GM18868 (cell line): ENCODE measurements at regions not wholly inside any gene's neighbourhood (a gene's known extent, or its start where the extent isn't known, plus 50 kb on each side); places are given as distances from the start of the nearest gene placed in this dataset.
"Not testable (repeated sequence)": the region's sequence is repeated elsewhere in the genome, so short reads cannot be mapped to it uniquely, and the experiment has no call there.

Source experiments
- ATAC-seq: cut with Tn5 transposase; IDR thresholded peaks from one replicate; pipeline ENCODE4 v1.9.1; 2021; ENCODE audit warnings: mild to moderate bottlenecking, moderate library complexity; ENCODE audit not compliant: unreplicated experiment

DNA sequence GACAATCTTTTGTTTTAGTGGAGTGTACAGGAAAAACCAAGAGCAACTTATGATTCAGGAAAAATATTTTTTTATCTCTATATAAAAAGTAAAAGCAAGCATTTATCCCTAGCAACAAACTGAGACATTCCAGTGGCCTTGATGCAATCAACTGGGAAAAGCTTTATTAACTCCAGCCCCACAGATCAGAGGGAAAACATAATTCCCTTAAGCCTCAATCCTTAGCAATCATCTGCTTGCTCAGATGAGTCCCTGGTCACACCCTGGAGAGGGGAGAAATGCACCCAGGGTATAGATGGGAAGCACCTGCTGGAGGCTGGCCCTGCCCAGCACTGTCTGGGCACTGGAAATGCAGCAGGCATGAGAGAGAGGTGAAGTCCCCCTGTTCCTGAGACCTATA, 636.6 kb downstream of the TNS3 start:
- ATAC-seq = no peak

DNA sequence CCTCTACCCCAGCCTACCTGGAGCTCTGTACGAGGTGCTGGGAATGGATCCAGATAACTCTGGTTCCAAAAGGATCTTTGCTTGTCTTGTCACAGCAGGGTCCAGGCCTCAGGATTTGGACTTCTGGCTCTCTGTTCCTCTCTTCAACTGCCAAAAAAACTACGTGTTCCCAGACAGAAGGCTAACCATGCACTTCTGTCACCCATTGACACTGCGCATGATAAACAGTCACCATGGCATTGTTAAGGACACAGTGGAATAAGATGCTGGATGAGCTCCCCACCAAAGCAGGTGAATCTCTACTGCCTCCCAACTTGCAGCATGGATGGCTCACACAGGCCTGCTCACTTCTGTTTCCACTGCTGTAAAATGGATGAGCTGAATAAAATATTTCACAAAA, 637.9 kb downstream of the TNS3 start:
- ATAC-seq = no peak

- no peak for ATAC-seq
Observed at GRCh38 chr7:46942574-46942973, 639.3 kb downstream of the TNS3 start.

GRCh38 chr7:46940178-46940577, 641.7 kb downstream of the TNS3 start:
- no peak for ATAC-seq

- no peak for ATAC-seq
Observed at GRCh38 chr7:46939558-46939957, 642.4 kb downstream of the TNS3 start.

- ATAC-seq = no peak
Observed at GRCh38 chr7:46939089-46939488, 642.8 kb downstream of the TNS3 start.

DNA sequence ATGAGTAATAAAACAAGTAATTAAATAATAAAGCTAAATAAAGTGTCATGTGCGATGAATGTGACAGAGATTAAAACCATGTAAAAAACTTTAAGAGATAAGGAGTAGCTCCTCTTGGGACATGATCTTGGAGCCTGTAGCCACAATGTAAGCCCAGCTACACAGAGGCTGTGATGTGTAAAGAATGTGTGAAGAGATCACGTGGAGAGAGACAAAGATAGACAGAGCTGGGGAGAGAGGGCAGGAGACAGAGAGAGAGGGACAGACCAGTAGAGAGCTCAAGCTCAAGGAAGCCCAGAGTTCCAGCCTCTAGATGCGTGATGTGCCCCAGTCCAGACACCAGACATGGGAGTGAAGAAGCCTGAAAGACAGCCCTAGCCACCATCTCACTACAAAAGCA, 644.1 kb downstream of the TNS3 start:
- no peak for ATAC-seq

DNA sequence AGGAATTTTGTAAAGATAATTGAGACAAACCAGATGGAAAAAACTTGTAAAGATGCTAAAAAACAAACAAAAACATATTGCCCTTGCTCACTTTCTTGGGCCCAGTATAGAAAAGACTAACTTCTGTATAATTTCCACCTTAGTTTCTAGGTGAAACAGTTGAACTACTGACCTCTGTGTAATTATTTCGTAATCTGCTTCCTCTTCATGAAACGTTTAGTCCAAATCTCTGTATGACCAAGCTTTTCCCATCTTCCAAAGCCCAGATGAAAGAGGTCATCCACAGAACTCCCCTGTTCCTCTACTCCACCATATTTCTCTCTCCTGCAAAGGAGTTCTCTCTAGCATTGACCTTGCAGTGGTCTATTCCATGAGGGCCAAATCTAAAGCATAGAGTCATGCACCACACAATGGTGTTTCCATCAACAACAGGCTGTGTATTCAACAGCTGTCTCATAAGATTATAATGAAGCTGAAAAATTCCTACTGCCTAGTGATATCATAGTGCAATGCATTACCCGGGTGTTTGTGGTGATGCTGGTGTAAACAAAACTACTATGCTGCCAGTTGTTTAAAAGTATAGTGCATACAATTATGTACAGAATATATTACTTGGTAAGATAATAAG, 647.6 kb downstream of the TNS3 start:
- no peak for ATAC-seq

- no peak for ATAC-seq
Observed at GRCh38 chr7:46933596-46933995, 648.3 kb downstream of the TNS3 start.

DNA sequence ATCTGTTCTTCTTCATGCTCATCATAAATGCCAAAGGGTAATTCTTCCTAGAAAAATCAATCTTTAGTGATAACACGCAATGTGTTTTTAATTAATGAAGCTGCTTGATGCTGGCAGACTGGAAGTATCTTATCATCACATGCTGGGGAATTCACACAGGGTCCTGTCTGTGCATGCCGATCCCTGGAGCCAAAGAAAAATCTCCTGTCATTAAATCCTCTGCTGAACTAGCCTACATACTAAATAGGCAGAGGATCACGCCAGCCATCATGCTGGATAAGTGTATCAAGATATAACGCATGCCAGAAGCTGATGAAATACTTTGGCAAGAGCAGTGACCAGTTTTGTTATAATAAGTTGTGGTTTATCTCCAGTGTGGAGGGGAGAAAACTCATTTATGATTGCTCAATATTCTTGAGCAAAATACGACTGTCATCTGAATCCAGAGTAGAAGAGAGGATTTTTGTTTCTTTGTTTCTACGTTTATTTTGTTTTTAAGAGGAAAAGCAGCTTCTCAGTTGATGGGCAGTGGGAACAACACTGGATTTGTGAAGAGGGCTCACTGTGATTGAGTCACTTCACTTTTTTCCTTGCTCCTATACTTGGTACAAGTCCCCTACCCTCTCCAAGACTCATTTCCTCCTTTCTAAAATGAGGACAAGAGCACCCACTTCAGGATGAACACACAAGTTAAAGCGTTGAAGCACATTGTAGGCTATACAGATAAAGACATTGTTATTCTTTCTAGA, 649.1 kb downstream of the TNS3 start:
- no peak for ATAC-seq

GRCh38 chr7:46932306-46932675, 649.6 kb downstream of the TNS3 start:
- ATAC-seq = no peak

GRCh38 chr7:46930366-46930765, 651.5 kb downstream of the TNS3 start:
- no peak for ATAC-seq

DNA sequence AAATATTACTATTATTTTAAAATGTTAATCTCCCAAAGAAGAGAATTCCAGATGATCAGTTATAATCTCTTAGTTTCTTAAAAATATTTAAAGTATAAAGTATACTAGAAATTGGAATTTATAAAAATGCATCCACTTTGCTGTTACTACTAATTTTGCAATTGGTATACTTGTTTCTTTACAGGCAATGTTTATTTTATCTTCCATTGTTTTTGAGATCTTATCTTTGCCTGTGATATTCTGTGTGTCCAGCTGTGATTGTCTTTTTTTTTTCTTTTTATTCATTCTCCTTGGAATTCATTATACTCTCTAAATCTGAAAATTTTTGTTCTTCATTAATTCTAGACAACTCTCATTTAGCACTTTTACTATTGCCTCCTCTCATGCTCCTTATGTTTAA, 652.6 kb downstream of the TNS3 start:
- ATAC-seq = no peak

DNA sequence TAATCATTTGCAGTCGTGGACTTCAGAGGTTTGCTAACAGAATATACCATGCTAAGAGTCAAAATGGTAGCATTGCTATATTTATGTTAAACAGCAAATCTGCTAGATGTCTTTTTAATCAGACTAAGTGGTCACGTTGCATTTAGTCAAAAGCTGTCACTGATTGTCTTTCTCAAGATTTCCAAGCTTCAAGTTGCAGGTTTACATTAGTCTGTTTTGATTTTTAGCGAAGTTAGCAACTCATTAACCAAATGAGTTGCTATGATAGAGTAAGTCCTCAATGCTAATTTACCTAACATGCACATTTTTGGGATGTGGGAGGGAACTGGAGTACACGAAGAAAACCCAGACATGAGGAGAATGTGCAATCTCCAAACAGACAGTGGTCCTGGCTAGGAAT, 653.2 kb downstream of the TNS3 start:
- ATAC-seq = no peak

DNA sequence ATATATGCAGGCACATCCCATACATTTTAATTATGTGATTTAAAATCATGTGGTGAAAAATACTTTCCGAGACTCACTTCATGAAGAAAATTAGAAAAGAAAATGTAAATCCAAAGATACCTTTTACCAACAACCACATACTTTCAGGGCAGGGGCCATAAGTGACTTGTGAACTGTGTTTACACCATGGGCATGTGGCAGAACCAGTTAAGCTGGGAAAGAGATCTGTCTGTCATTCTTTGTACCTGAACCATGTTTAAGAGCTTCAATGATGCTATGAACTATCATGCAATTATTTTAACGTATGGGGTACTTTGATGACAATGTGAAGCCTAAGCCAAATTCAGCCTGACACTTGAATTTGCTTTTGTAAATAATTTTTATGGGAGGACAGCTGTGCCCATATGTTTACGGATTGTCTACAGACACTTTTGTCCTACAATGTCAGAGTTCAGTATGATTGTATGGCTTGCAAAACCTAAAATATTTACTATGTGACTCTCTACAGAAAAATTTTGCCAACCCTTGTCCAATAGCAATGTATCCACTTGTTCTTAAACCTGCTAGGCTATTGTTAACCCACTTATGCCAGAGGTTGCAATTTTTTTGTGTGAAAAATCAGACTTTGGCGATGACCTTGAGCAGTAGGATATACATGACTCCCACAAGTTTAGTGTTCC, 654.6 kb downstream of the TNS3 start:
- no peak for ATAC-seq

DNA sequence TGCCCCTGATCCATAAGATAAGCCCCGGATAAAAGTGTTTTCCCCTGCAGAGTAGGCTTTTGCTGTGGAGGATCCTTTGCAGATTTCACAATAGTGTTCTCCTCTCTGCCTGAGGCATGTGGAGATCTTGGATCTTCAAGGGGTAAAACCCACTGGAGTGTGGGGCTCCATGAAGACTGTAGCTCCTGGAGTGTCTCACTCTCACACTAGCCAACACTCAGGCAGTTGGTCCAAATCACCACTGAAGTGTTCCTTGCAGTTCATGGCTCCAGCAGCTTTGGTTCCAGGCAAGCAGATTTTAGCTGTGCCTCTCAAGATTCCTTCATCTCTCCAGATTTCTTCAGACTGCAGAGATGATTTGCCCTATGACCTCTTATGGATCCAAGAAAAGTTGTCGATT, 665.3 kb downstream of the TNS3 start:
- ATAC-seq = no peak

DNA sequence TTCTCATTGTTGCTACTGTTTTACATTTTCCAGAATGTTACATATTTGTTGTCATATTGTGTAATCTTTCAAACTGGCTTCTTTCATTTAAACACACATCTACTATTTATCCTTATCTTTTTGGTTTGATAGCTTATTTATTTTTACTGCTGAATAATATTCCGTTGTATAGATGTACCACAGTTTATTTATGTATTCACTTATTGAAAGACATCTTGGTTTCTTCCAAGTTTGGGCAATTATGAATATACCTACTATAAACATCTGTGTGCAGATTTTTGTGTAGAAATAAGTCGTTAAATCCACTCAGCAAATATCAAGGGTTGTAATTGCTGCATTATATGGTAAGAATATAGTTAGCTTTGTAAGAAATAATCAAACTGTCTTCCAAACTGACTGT, 669.2 kb downstream of the TNS3 start:
- no peak for ATAC-seq

DNA sequence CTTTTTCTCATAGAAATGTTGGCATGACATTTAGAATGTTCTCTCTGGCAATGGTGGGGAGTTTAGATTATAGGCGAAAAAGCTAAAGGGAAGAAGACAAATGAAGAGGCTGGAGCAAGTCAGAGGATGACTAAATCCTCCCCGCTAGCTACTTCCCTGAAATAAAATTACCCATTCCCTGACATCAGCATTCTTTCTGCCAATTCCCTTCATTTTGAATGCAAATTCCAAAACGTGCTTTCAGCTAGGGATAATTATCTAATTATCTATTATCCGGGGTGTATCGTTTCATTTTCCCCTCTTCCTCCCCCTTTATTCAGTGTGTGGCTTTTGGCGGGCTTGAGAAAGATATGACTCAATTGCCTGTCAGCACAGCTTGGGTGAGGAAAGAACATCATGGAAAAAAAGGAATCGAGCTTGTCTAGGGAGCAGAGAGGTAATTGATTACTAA, 672.3 kb downstream of the TNS3 start:
- no peak for ATAC-seq

DNA sequence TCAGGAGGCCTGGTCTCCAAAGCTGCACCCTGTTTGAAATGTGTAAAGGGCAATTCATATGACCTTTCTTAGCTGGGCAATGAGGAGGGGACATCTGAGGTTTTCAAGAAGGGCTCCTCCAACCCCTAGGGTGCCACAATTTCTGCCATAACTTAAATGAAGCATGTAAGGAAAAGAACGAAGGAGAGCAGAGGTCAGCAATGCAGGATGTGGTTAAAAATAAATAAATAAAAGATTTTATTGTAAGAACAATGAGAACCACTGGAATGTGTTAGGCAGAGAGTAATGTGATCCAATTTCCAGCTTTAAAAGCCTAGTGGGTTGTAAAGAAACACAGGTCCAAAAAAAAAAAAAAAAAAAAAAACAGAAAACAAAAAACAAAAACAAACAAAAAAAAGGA, 673.1 kb downstream of the TNS3 start:
- ATAC-seq = no peak

DNA sequence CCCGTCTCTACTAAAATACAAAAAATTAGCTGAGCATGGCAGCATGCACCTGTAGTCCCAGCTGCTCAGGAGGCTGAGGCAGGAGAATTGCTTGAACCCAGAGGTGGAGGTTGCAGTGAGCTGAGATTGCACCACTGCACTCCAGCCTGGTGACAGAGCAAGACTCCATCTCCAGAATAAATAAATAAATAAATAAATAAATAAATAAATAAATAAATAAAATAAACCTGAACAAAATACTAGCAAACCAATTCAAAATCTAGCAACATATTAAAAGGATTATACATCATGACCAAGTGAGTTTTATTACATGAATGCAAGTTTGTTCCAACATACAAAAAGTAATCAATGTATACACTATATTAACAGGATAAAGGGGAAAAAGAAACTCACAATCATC, 677.4 kb downstream of the TNS3 start:
- not testable (repeated sequence) for ATAC-seq

DNA sequence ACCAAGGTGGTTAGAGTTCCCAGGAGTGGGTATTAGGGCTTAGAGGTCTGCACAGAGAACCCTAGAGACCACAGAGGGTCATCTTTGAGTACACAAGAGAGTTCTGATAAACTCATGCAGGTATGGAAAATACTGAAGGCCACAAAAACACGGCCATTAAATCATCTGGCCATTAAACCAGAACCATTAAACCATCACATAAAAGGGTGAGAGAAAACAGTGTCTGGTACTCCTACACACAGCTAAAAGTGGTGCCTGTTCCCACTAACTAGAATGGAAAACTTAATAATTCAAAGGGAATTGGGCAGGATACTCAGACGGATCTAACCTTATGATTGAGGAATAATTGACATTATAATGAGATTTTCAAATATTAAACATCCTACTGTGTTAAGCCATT, 679.4 kb downstream of the TNS3 start:
- ATAC-seq = no peak
